AG04449 (cell line): ENCODE measurements at regions not wholly inside any gene's neighbourhood (a gene's known extent, or its start where the extent isn't known, plus 50 kb on each side); places are given as distances from the start of the nearest gene placed in this dataset.
"Not testable (repeated sequence)": the region's sequence is repeated elsewhere in the genome, so short reads cannot be mapped to it uniquely, and the experiment has no call there.

Source experiments
- CTCF ChIA-PET: fragments of 350-600 bp; formaldehyde crosslinking; extraction: SDS; loops from one replicate; lab custom pipeline; 2021; ENCODE audit warnings: antibody characterized with exemption; lab: Yijun Ruan, JAX
- POLR2A ChIA-PET: fragments of 400-600, 350-600 bp; formaldehyde crosslinking; extraction: SDS; loops from one replicate; lab custom pipeline; 2020; ENCODE audit warnings: antibody characterized with exemption, inconsistent platforms; lab: Yijun Ruan, JAX
- DNase-seq: peaks from one replicate; pipeline ENCODE4 v3.0.0-alpha.2; 2010; ENCODE audit warnings: low read depth, low spot score
- H3K4me3 ChIP-seq: 2 replicates; pipeline ENCODE4 v1.5.1; 2011; ENCODE audit warnings: low read depth, mild to moderate bottlenecking, control low read depth, low read length

DNA sequence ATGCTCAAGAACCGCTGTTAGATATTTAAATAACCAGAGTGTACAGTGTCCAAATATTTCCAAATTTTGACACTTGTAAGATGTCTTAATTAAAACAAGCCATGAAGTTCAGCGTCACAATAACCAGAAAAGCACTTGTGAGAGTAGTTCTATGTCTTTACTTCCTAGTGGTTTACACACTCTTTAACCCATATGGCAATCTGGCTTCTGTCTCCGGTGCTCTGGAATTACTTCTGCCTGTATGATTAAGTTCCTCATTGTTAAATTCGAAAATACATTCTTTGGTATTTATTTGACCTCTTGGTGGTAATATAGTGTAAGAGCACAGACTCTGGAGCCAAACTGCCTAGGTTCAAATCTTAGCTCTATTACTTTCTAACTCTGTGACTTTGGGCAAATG is 89.9 kb upstream of the NOTCH2NLA start:
- POLR2A ChIA-PET, H3K4me3 ChIP-seq, DNase-seq, CTCF ChIA-PET: not testable (repeated sequence)

DNA sequence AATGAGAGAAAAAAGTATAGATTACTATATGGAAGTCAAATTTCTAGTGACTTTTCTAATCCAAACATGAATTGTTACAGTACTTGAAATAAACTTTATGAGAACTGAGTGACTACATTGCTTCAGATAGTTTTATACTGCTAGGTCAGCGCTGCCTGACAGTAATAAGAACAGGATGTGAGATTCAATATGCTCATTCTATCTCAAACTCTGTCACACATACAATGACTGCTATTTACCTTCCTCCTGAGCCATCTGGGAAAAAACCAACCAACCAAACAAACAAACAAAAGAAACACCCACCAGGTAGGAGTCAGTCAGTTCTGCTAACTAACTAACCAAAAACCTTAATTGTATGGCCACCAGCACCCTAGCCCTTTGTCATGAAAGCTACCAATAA is 89.0 kb upstream of the NOTCH2NLA start:
- H3K4me3 ChIP-seq, CTCF ChIA-PET, POLR2A ChIA-PET, DNase-seq: not testable (repeated sequence)

DNA sequence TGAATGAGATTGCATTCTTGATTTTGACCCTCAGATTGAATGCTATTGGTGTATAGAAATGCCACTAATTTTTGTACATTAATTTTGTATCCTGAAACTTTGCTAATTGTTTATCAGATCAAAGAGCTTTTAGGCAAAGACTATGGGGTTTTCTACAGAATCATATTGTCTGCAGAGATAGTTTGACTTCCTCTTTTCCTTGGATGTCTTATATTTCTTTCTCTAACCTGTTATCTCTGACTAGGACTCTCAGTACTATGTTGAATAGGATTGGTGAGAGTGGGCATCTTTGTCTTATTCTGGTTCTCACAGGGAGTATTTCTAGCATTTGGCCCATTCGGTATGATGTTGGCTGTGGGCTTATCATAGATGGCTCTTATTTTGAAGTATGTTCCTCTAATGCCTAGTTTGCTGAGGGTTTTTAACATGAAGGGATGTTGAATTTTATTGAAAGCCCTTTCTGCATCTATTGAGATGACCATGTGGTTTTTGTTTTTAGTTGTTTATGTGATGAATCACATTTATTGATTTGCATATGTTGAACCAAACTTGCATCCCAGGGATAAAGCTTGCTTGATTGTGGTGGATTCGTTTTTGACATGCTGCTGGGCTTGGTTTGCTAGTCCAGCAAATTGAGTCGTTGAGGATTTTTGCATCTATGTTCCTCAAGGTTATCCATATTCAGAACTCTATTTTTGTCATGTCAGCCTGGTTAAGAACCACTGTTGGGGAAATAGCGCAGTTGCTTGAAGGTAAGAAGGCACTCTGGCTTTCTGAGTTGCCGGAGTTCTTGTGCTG is 85.8 kb upstream of the NOTCH2NLA start:
- DNase-seq, POLR2A ChIA-PET, CTCF ChIA-PET, H3K4me3 ChIP-seq: not testable (repeated sequence)

DNA sequence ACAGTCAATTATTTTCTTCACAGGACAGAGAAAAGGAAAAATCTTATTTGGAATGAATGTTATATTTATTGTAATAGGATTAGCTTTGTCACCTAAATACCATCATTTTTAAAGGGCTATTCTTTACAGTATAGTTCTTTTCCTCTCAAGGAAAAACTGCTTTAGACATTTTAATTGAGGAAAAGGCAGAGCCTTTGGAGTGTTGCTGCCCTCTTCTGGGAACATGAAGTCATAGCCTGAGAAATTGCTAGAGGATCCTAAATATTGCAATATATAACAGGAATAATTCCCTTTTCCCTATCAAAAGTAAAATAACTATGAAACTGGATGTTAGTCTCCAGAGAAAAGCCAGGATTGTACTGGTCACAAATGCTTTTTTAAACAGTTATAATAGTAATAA is 81.8 kb upstream of the NOTCH2NLA start:
- POLR2A ChIA-PET, DNase-seq, H3K4me3 ChIP-seq, CTCF ChIA-PET: not testable (repeated sequence)

DNA sequence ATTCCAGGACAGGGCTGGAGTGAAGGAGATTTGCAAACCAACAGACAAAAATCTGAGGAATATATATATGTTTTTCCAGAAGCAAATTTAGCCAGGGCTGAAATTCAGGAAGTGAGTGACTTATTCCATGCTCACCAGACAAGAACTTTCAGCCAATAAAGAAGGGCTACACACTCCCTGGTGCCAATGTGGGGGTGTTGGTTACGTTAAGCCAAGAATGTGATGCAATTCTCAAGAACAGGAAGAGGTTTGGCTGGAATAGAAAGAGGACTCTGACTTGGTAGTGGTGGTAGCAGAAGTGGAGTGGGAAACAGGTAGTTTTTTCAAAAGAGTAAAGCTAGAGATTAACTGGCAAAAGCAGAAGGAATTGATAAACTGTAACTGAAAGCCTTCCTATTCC is 80.6 kb upstream of the NOTCH2NLA start:
- H3K4me3 ChIP-seq, POLR2A ChIA-PET, CTCF ChIA-PET, DNase-seq: not testable (repeated sequence)

DNA sequence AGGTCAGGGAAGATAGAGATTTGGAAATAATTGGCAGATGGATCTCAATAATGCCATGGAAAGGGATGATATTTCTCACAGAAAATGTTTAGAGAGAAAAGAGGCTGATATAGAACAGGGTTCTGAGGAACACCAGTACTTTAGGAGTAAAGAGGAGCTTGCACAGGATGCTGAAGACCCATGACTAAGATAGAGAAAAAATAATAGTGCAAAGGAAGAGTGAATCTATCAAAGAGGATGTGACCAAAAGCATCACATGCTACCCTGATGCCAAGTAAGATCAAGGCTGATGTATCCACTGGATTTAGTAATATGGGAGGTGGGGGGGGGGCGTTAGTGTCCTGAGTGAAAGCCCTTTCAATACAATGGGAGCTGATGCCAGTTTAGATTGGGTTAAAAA is 80.1 kb upstream of the NOTCH2NLA start:
- CTCF ChIA-PET, H3K4me3 ChIP-seq, DNase-seq, POLR2A ChIA-PET: not testable (repeated sequence)

DNA sequence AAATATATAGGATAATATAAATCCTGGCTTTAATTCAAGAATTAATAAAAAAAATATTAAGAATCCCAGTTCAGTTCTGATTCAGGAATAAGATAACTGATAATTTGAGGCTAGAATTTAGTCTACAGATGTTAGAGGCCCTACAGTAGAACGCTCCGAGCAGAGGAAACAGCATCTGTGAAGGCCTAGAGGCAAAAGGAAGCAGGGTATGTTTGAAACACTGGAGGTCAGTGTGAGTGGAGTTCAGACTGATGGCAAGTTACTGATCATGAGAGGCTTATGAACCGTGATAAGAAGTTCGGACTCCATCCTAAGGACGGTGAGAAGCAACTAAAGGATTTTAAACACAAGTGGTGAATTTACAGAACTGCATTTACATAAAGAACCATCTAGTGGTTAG is 79.3 kb upstream of the NOTCH2NLA start:
- CTCF ChIA-PET, H3K4me3 ChIP-seq, POLR2A ChIA-PET, DNase-seq: not testable (repeated sequence)

DNA sequence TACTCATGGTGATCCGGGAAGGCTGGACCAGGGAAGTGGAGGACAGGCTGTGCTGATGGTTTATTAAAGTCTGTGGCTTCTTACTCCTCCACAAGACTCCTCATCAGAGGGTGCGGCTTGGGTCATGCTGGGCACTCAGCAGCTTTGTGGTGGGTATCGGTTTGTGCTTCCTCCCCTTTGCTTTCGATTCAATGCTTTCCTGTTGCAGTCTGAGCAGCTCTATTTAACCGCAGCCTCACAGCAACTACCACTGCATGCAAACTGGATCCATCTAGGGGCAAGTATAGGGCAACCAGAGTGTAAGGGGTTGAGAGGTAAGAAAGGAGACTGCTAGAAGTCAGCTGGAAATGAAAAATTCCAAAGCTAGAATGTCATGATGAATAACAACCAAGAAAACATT is 78.8 kb upstream of the NOTCH2NLA start:
- H3K4me3 ChIP-seq, DNase-seq, POLR2A ChIA-PET, CTCF ChIA-PET: not testable (repeated sequence)

DNA sequence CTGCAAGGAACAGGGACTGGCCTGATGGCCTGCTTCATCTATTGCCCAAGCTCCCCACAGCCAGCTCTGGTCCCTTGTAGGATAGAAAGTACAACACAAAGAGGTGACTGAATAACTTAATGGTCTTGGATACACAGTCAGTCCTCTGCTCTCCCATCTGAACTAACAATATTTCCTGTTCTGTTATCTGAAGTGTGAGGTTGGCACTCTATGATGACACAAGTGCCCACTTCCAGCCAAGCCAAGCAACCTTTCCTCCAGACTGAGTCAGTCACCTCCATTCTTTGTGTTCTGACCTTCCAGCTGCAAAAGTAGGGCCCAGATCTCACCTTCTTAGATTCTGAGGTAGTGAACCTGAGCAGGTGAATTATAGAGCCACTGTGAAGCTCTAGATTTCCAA is 77.8 kb upstream of the NOTCH2NLA start:
- DNase-seq, H3K4me3 ChIP-seq, POLR2A ChIA-PET, CTCF ChIA-PET: not testable (repeated sequence)

DNA sequence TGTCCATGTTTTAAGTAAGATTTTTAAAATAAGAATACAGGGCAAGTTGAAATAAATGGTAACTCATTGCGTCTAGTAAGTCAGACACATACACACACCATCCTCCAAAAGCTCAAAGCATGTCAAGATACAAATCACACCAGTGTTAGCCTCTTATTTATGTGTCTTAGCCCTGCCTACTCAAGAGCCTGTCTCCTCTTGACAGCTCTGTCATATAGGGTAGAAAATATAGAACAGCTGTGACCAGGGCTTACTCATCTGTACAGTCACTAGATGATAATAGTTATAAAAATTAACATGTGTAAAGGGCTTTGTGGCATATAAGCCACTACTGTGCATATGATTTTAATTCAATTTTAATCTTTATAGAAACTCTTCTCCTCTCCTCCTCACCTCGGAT is 76.6 kb upstream of the NOTCH2NLA start:
- H3K4me3 ChIP-seq, POLR2A ChIA-PET, CTCF ChIA-PET, DNase-seq: not testable (repeated sequence)

DNA sequence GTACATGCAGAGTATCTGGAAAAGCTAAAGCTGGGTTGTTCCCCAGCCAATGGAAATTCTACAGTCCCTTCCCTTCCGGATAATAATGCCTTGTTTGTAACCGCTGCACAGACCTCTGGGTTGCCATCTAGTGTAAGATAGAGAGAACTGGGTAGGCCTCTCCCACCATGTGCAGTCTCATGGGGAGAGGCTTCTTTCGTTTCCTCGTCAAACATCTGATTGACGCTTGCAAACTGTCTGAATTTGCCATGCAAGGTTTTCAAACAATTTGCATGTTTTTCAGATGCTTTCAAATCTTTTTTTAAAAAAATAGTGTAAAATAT is 69.7 kb upstream of the NOTCH2NLA start:
- CTCF ChIA-PET, POLR2A ChIA-PET: not testable (repeated sequence)

DNA sequence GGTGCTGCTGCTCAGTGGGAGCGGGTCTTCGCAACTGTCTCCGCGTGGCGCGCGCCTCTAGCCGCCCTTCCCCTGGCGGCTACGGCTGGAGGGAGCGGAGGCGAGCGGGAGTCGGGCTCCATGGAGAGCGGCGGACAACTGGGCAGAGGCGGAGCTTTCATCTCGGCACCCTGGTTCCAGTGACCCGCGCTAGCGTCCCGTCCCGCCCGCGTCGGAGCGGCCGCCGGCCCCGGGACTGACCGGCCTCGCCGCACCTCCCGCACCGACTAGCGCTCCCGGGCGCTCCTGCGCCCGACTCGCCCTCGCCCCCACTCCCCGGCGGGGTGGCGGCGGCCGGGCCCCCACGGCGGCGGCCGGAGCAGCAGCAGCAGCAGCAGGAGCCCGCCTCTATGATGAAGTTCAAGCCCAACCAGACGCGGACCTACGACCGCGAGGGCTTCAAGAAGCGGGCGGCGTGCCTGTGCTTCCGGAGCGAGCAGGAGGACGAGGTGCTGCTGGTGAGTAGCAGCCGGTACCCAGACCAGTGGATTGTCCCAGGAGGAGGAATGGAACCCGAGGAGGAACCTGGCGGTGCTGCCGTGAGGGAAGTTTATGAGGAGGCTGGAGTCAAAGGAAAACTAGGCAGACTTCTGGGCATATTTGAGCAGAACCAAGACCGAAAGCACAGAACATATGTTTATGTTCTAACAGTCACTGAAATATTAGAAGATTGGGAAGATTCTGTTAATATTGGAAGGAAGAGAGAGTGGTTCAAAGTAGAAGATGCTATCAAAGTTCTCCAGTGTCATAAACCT is 69.2 kb upstream of the NOTCH2NLA start:
- POLR2A ChIA-PET, CTCF ChIA-PET, DNase-seq, H3K4me3 ChIP-seq: not testable (repeated sequence)

More for the DNA sequence above, 69.7 kb upstream of the NOTCH2NLA start:
- H3K4me3 ChIP-seq, DNase-seq: not testable (repeated sequence)

DNA sequence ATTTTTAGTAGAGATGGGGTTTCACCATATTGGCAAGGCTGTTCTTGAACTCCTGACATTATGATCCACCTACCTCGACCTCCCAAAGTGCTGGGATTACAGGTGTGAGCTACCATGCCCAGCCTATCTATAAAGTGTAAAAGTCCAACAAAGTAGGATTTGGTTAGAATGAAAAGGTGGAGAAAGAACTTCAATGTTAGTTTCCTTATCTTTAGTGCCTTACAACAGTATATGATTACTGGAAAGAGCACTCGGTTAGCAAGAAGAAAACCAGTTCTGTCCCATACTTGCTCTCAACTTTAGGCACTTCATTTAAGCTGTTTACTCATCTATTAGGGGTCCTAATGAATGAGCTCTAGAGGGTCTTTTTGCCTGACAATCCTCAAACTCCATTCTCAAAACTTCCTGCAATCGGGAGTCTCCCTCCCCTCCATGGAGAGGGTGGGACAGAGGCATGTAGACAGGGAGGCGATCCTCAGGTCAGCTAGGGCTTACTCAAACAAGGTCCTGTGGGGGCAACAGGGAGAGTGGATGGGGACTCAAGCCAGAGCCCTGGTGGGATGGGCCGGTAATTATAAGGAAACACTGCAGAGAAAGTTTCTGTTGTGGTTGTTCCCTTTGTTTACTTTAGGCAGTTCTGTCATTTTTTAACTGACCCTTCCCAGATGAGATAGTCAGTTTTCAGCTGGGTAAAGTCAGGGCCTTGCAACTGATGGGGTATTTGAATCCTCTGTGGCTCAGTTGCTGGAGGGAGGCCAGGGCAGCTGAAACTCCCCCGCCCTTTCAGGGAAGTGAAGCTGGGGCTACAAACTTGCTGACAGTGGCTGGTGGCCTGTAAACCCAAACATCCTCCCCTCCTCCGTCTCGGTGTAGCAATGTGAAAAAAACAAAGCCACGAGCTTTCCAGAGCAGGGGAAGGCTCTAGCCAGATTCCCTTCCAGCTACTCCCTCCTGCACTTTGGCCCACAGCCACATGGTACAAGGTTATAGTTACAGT is 64.4 kb upstream of the NOTCH2NLA start:
- CTCF ChIA-PET, POLR2A ChIA-PET: not testable (repeated sequence)

DNA sequence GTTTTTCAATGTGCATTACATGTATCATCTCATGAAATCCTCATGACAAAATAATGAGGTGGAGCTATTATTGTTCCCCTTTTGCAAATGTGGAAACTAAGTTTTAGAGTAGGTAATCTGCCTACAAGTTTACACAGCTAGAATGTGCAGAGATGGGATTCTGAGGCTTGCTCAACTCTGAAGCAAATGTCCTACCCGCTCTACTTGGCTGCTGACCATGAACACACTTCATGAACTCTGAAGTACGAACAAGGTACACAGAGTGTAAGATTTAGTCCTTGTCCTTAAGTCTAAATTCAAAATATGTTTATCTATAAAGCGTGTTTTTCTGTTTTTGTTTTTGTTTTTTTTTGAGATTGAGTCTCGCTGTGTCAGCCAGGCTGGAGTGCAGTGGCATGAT is 63.6 kb upstream of the NOTCH2NLA start:
- DNase-seq, CTCF ChIA-PET, POLR2A ChIA-PET, H3K4me3 ChIP-seq: not testable (repeated sequence)

More for the DNA sequence above, 64.4 kb upstream of the NOTCH2NLA start:
- not testable (repeated sequence) for H3K4me3 ChIP-seq, DNase-seq

DNA sequence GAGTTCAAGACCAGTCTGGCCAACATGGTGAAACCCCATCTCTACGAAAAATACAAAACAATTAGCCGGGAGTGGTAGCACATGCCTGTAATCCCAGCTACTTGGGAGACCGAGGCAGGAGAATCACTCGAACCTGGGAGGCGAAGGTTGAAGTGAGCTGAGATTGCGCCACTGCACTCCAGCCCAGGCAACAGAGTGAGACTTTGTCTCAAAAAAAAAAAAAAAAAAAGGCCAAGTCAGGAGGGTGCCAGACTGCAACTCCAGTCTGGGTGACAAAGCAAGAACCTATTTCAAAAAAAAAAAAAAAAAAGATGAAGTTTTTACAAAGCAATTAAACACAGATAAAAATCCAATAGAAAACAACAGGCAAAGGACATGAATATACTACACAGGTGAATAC is 59.1 kb upstream of the NOTCH2NLA start:
- DNase-seq, POLR2A ChIA-PET, H3K4me3 ChIP-seq, CTCF ChIA-PET: not testable (repeated sequence)

DNA sequence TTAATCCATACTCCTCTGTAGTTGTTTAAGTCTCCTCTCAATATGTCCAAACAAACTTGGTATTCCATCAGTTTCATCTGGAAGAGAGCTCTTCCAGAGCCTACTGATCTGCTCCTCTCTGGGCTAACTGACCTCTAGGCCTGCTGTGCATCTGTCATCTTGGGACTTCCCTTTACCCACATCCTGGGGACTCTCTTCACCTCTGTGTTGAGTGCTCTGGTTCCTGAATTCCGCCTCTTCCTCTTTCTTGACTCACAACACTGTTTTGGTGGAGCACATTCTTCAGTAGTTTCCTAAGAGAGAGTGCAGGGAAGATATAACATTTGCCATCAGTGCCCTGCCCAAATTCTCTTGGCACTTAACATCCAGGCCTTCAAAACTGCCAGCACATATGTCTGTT is 55.9 kb upstream of the NOTCH2NLA start:
- CTCF ChIA-PET, POLR2A ChIA-PET, DNase-seq, H3K4me3 ChIP-seq: not testable (repeated sequence)
